Calu3 (cell line): ENCODE measurements at regions not wholly inside any gene's neighbourhood (a gene's known extent, or its start where the extent isn't known, plus 50 kb on each side); places are given as distances from the start of the nearest gene placed in this dataset.

Experiments used
- BruUV-seq: library from RNA; stranded (reverse); fragments of 400-500 nt; replicated peaks from 2 replicates; lab custom pipeline; 2021; lab: Mats Ljungman, UMichigan
- CTCF ChIA-PET: fragments of 300-600 bp; sonication (Branson Sonifier 250); formaldehyde crosslinking; loops from one replicate; lab custom pipeline; 2022; ENCODE audit warnings: antibody characterized with exemption; lab: Charles Lee
- DNase-seq: peaks from one replicate; pipeline ENCODE4 v3.0.0; 2022
- H3K27ac Mint-ChIP-seq: one replicate; pipeline ENCODE4 v1.8.0; 2022; ENCODE audit warnings: mixed read lengths; ENCODE audit not compliant: unreplicated experiment
- H3K27me3 Mint-ChIP-seq: one replicate; pipeline ENCODE4 v1.8.0; 2022; ENCODE audit warnings: mixed read lengths; ENCODE audit not compliant: unreplicated experiment
- H3K36me3 Mint-ChIP-seq: one replicate; pipeline ENCODE4 v1.8.0; 2022; ENCODE audit warnings: mild to moderate bottlenecking, moderate library complexity, mixed read lengths; ENCODE audit not compliant: insufficient read depth, unreplicated experiment
- H3K4me1 Mint-ChIP-seq: one replicate; pipeline ENCODE4 v1.8.0; 2022; ENCODE audit warnings: mild to moderate bottlenecking, low read depth, mixed read lengths; ENCODE audit not compliant: unreplicated experiment
- H3K4me3 Mint-ChIP-seq: one replicate; pipeline ENCODE4 v1.8.0; 2022; ENCODE audit warnings: mild to moderate bottlenecking, low read depth, moderate library complexity, mixed read lengths; ENCODE audit not compliant: unreplicated experiment
- H3K9me3 Mint-ChIP-seq: one replicate; pipeline ENCODE4 v1.8.0; 2022; ENCODE audit warnings: low read depth, mixed read lengths; ENCODE audit not compliant: unreplicated experiment
- intact Hi-C: fragments of 100-400 bp; cut with micrococcal nuclease; formaldehyde crosslinking; loops from one replicate; pipeline ENCODE4 v1.10.0; 2022; ENCODE audit not compliant: unreplicated experiment
- TF ChIP-seq, protein P1 (sequence below): fragments of 200-600 bp; IDR thresholded peaks from one replicate; pipeline ENCODE4 v1.8.0; 2022; ENCODE audit warnings: antibody characterized with exemption; ENCODE audit not compliant: unreplicated experiment

DNA sequence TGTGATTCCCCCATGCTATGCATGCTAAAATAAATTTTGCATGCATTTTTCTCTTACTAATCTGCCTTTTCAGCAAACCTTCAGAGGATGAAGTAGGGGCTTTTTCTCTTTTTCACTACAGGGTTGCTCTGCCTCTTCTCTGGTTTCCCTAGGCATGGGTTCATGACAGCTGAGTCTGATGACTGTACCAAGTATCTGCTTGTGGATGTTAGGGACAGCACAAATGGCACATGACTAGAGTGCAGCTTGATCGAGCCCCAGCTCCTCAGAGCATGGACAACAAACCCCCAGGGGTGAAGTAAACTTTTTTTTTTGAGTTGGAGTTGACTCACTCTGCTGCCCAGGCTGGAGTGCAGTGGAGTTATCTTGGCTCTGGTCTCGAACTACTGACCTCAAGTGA, 57.1 kb upstream of the GCM1 start:
- Mint-ChIP-seq H3K4me1 (no peaks in the 10 kb centered on the region), H3K27me3 (no peaks in the 10 kb centered on the region), H3K27ac (no peak overlapping the region), H3K36me3 (no peaks in the 10 kb centered on the region), H3K9me3 (no peaks in the 10 kb centered on the region), H3K4me3 (no peak overlapping the region)
- no TSS peak for BruUV-seq
- no peak for DNase-seq
- intact Hi-C loops: no loop called here
- CTCF ChIA-PET: interaction anchor here (0.5 kb wide), 1 partner anchor 110 kb away, joined by 3 read pairs; no protein-coding TSS in a partner anchor
- TF ChIP-seq, protein P1, sequence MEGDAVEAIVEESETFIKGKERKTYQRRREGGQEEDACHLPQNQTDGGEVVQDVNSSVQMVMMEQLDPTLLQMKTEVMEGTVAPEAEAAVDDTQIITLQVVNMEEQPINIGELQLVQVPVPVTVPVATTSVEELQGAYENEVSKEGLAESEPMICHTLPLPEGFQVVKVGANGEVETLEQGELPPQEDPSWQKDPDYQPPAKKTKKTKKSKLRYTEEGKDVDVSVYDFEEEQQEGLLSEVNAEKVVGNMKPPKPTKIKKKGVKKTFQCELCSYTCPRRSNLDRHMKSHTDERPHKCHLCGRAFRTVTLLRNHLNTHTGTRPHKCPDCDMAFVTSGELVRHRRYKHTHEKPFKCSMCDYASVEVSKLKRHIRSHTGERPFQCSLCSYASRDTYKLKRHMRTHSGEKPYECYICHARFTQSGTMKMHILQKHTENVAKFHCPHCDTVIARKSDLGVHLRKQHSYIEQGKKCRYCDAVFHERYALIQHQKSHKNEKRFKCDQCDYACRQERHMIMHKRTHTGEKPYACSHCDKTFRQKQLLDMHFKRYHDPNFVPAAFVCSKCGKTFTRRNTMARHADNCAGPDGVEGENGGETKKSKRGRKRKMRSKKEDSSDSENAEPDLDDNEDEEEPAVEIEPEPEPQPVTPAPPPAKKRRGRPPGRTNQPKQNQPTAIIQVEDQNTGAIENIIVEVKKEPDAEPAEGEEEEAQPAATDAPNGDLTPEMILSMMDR: no peak

GRCh38 chr6:53203483-53203882, 54.8 kb upstream of the GCM1 start:
- TF ChIP-seq, protein P1: no peak
- CTCF ChIA-PET: no interaction called here
- no peak for DNase-seq
- Mint-ChIP-seq H3K4me3 (no peak overlapping the region), H3K36me3 (no peaks in the 10 kb centered on the region), H3K4me1 (peaks cover 8% of the 10 kb centered on the region), H3K27ac (no peak overlapping the region), H3K9me3 (no peaks in the 10 kb centered on the region), H3K27me3 (no peaks in the 10 kb centered on the region)
- BruUV-seq: no TSS peak
- intact Hi-C loops: no loop called here

DNA sequence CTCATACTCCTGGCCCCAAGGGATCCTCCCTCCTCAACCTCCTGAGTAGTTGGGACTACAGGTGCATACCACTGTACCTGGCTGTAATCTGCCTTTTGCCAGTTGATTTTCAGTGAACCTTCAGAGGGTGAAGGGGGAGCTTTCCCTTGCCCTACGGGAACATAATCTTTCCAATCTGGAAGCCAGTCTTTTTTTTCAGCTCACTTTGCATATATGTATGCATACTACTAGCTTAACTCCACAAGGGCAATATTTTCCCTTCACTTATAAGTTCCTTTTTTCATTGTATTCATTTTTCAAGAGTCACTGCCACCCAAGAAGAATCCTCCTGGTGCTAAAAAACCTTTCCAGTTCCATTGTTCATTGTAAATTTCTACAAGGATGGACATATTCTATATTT, 53.4 kb upstream of the GCM1 start:
- H3K27me3 Mint-ChIP-seq: no peaks in the 10 kb centered on the region
- H3K36me3 Mint-ChIP-seq: no peaks in the 10 kb centered on the region
- DNase-seq: no peak
- peaks cover 8% of the 10 kb centered on the region for H3K4me1 Mint-ChIP-seq
- H3K9me3 Mint-ChIP-seq: no peaks in the 10 kb centered on the region
- CTCF ChIA-PET: no interaction called here
- TF ChIP-seq, protein P1: no peak
- H3K27ac Mint-ChIP-seq: no peak overlapping the region
- no TSS peak for BruUV-seq
- intact Hi-C loops: no loop called here
- H3K4me3 Mint-ChIP-seq: no peak overlapping the region

DNA sequence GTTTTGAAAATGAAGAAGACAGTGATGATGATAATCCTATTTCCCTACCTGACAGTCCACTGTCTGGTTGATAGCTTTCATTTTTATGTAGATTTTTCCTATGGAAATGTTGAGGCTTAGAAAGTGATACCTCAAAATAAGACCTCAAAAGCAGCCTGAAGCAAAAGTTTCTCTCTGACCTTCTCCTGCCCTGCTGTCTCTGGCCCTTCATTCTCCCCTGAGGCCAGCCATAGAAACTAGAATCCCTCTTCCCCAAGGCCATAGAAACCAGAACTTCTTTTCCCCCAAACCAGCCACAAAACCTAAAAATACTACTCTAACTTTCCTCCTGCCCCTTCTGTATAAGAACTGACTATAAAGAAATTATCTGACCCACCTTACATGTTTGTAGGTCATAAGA, 52.6 kb upstream of the GCM1 start:
- no peaks in the 10 kb centered on the region for H3K9me3 Mint-ChIP-seq
- H3K4me3 Mint-ChIP-seq: no peak overlapping the region
- no TSS peak for BruUV-seq
- TF ChIP-seq, protein P1: no peak
- no peak for DNase-seq
- no peaks in the 10 kb centered on the region for H3K36me3 Mint-ChIP-seq
- CTCF ChIA-PET: no interaction called here
- H3K27me3 Mint-ChIP-seq: no peaks in the 10 kb centered on the region
- no peak overlapping the region for H3K27ac Mint-ChIP-seq
- H3K4me1 Mint-ChIP-seq: peaks cover 8% of the 10 kb centered on the region
- intact Hi-C loops: no loop called here

DNA sequence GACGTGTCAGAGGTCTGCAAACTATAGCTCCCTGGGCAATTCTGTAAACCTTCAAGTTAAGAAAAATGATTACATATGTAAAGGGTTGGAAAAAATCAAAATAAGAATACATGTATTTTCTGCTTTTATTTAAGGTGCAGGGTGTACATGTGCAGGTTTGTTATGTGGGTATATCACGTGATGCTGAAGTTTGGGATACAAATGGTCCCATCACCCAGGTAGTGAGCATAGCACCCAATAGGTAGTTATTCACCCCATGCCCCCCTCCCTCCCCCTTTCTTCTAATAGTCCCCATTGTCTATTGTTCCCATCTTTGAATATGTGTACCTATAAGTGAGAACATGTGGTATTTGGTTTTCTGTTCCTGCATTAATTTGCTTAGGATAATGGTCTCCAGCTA, 51.1 kb upstream of the GCM1 start:
- H3K36me3 Mint-ChIP-seq: peaks cover 4% of the 10 kb centered on the region
- no peak overlapping the region for H3K4me3 Mint-ChIP-seq
- H3K4me1 Mint-ChIP-seq: peaks cover 13% of the 10 kb centered on the region
- CTCF ChIA-PET: no interaction called here
- BruUV-seq: no TSS peak
- intact Hi-C loops: no loop called here
- no peak overlapping the region for H3K27ac Mint-ChIP-seq
- H3K9me3 Mint-ChIP-seq: no peaks in the 10 kb centered on the region
- DNase-seq: no peak
- TF ChIP-seq, protein P1: no peak
- no peaks in the 10 kb centered on the region for H3K27me3 Mint-ChIP-seq
